PC-3 (cell line): ENCODE measurements at regions not wholly inside any gene's neighbourhood (a gene's known extent, or its start where the extent isn't known, plus 50 kb on each side); places are given as distances from the start of the nearest gene placed in this dataset.

Source experiments
- EZH2 ChIP-seq: fragments of 300-600 bp; sonication (generic); IDR thresholded peaks from one replicate; pipeline ENCODE4 v1.6.1; 2017; ENCODE audit warnings: antibody characterized with exemption, mild to moderate bottlenecking, low read length; ENCODE audit not compliant: unreplicated experiment
- TF ChIP-seq, protein P1 (sequence below): fragments of 300-600 bp; sonication (generic); conservative IDR thresholded peaks from 2 replicates; pipeline ENCODE4 v1.5.1; 2017; ENCODE audit warnings: antibody characterized with exemption, low read depth, mild to moderate bottlenecking, low read length

DNA sequence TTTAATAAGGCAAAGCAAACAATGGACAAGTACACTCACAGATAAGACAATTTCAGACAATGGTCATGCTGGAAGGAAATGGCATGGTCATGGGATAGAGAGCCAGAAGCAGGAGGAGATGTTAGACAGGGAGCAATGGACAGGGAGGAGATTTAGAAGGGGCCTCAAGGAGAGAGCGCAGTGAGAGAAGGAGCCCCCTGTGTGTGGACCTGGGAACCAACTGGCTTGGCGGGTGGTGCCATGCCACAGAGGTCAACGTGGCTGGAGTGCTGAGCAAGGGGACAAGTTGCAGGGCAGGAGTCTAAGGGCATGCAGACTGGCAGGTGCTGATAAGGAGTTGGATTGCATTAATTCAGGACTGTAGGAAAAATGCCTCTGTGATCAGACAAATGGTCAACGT, 75.3 kb upstream of the UQCRFS1 start:
- TF ChIP-seq, protein P1, sequence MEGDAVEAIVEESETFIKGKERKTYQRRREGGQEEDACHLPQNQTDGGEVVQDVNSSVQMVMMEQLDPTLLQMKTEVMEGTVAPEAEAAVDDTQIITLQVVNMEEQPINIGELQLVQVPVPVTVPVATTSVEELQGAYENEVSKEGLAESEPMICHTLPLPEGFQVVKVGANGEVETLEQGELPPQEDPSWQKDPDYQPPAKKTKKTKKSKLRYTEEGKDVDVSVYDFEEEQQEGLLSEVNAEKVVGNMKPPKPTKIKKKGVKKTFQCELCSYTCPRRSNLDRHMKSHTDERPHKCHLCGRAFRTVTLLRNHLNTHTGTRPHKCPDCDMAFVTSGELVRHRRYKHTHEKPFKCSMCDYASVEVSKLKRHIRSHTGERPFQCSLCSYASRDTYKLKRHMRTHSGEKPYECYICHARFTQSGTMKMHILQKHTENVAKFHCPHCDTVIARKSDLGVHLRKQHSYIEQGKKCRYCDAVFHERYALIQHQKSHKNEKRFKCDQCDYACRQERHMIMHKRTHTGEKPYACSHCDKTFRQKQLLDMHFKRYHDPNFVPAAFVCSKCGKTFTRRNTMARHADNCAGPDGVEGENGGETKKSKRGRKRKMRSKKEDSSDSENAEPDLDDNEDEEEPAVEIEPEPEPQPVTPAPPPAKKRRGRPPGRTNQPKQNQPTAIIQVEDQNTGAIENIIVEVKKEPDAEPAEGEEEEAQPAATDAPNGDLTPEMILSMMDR: no peak
- TF ChIP-seq EZH2: no peak
